ENCODE measurements at regions not wholly inside any gene's neighbourhood (a gene's known extent, or its start where the extent isn't known, plus 50 kb on each side); places are given as distances from the start of the nearest gene placed in this dataset.

DNA sequence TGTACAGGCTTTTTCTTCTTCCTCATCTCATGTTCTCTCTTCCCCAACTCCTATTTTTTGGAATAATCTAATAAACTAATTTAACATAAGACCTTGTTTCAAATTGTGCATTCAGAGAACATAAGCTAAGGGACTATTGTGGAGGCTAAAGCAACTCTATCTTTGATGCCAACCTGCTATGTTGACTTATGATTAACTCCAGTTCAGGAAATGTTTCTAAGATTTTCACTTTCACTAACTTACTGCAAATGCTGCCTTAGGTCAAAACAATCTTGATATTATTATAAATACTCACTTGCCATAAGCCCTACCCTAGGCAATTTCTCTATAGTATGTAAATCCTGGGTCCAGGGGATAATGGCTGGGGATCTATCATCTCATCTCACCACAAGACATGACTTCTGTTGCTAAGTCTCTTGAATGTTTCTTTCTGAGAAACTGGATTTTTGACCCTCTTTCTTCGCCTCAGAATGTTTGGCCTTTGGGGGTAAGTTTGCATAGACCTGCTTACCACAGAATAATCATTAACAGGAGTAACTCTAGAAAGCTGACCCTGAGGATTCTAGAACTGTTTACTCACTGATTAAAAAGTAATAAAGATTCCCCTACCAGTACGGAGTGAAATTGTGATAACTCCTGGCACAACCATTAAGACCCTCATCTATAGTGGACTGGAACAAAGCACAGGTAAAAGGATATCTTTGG is 768.1 kb downstream of the GBE1 start:
- Mint-ChIP-seq H3K4me1 (ENCODE audit: unreplicated experiment) (no peaks in the 10 kb centered on the region), H3K9me3 (no peaks in the 10 kb centered on the region), H3K27ac (no peak overlapping the region), H3K27me3 (no peaks in the 10 kb centered on the region), H3K36me3 (no peaks in the 10 kb centered on the region), H3K4me3 (no peak overlapping the region)
- TF ChIP-seq, protein P1, sequence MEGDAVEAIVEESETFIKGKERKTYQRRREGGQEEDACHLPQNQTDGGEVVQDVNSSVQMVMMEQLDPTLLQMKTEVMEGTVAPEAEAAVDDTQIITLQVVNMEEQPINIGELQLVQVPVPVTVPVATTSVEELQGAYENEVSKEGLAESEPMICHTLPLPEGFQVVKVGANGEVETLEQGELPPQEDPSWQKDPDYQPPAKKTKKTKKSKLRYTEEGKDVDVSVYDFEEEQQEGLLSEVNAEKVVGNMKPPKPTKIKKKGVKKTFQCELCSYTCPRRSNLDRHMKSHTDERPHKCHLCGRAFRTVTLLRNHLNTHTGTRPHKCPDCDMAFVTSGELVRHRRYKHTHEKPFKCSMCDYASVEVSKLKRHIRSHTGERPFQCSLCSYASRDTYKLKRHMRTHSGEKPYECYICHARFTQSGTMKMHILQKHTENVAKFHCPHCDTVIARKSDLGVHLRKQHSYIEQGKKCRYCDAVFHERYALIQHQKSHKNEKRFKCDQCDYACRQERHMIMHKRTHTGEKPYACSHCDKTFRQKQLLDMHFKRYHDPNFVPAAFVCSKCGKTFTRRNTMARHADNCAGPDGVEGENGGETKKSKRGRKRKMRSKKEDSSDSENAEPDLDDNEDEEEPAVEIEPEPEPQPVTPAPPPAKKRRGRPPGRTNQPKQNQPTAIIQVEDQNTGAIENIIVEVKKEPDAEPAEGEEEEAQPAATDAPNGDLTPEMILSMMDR (conservative IDR thresholded peaks at IDR 0.05), result no peak
- DNase-seq (ENCODE audit: extremely low spot score, unreplicated experiment), result no peak

- Mint-ChIP-seq H3K4me1 (ENCODE audit: unreplicated experiment) (no peaks in the 10 kb centered on the region), H3K36me3 (no peaks in the 10 kb centered on the region), H3K4me3 (no peak overlapping the region), H3K9me3 (no peaks in the 10 kb centered on the region), H3K27me3 (no peaks in the 10 kb centered on the region), H3K27ac (no peak overlapping the region)
- no peak for DNase-seq (ENCODE audit: extremely low spot score, unreplicated experiment)
- TF ChIP-seq, protein P1 (conservative IDR thresholded peaks at IDR 0.05), result no peak
These were observed 777.7 kb downstream of the GBE1 start for GRCh38 chr3:80983753-80984152.

DNA sequence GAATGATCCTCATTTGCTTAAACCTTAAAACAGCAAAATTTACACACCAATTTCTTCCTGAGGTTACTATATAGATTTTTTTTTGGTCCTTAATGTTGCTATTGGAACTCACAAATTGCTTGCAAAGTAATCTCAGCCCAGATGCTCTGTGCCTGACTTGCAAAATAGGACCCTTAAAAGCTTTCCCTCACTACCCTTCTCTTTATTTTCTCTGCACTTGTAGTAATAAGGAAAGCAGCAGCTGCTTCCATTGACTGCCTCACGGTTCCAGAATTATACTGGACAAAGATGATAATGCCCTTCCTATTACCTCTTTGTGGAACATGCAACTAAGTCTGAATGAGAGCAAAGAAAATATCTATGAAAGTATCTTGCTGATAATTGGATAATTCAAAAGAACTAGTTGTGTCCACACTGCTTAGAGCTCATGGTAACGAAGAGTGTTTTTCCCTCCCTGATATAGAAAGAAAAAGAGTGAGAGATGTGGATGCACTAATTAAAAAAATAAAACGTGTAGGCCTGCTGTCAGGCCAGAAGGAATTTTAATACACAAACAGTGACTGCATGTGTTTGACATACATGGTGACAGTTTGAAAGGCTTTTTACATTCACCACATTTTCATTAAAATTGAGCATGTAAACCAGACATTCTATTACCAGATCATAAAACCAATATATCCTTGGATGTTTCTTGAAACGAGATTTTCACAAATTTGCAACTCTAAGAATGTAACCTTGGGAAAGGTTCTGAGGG is 783.1 kb downstream of the GBE1 start:
- Mint-ChIP-seq H3K27ac (no peak overlapping the region), H3K27me3 (no peaks in the 10 kb centered on the region), H3K9me3 (no peaks in the 10 kb centered on the region), H3K4me3 (no peak overlapping the region), H3K36me3 (no peaks in the 10 kb centered on the region), H3K4me1 (ENCODE audit: unreplicated experiment) (no peaks in the 10 kb centered on the region)
- TF ChIP-seq, protein P1 (conservative IDR thresholded peaks at IDR 0.05), result no peak
- DNase-seq (ENCODE audit: extremely low spot score, unreplicated experiment), result no peak

GRCh38 chr3:80970292-80970691 is 791.2 kb downstream of the GBE1 start:
- TF ChIP-seq, protein P1 (conservative IDR thresholded peaks at IDR 0.05), result no peak
- H3K27ac Mint-ChIP-seq, result no peak overlapping the region
- H3K4me1 Mint-ChIP-seq (ENCODE audit: unreplicated experiment), result no peaks in the 10 kb centered on the region
- no peak for DNase-seq (ENCODE audit: extremely low spot score, unreplicated experiment)
- H3K27me3 Mint-ChIP-seq, result no peaks in the 10 kb centered on the region
- no peaks in the 10 kb centered on the region for H3K36me3 Mint-ChIP-seq
- H3K9me3 Mint-ChIP-seq, result no peaks in the 10 kb centered on the region
- H3K4me3 Mint-ChIP-seq, result no peak overlapping the region

DNA sequence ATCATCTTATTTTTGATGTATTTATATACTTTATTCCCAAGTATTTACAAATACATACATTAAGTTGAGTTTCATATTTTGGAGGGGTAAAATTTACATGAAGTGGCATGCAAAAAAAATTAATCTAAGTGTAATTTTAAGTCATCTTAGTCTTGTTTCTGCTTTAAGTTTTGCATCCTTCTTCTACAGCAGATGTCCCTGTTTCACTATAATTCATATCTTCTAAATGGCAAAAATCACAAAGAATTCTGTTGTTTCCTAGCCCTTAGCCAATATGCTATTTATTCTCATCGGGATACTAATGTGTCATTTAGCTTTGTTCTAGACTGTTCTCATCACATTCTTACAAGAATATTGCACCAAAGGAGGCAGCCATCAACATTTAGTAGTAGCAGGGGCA is 831.9 kb downstream of the GBE1 start:
- Mint-ChIP-seq H3K4me1 (ENCODE audit: unreplicated experiment) (no peaks in the 10 kb centered on the region), H3K9me3 (no peaks in the 10 kb centered on the region), H3K27ac (no peak overlapping the region), H3K4me3 (no peak overlapping the region), H3K27me3 (no peaks in the 10 kb centered on the region), H3K36me3 (no peaks in the 10 kb centered on the region)
- TF ChIP-seq, protein P1 (conservative IDR thresholded peaks at IDR 0.05), result no peak
- no peak for DNase-seq (ENCODE audit: extremely low spot score, unreplicated experiment)
